Activated T-helper 1 cell treated with anti-CD3 and anti-CD28 coated beads, Interleukin-12 subunit alpha, Interleukin-12 subunit beta, Interleukin-2, Interleukin-4 antibody, amounts not matched to agents 30 ng/mL and 10 ng/mL and 1 ng/mL, durations not matched to agents 14 hours and 24 hours and 36 hours (primary cell): ENCODE measurements at regions not wholly inside any gene's neighbourhood (a gene's known extent, or its start where the extent isn't known, plus 50 kb on each side); places are given as distances from the start of the nearest gene placed in this dataset.

Source experiments
- DNase-seq: peaks from one replicate; pipeline ENCODE4 v3.0.0; 2021; ENCODE audit warnings: low spot score
- H3K27ac Mint-ChIP-seq: one replicate; pipeline ENCODE4 v1.8.0; 2021; ENCODE audit warnings: mild to moderate bottlenecking, mixed read lengths
- H3K27me3 Mint-ChIP-seq: one replicate; pipeline ENCODE4 v1.8.0; 2022; ENCODE audit warnings: mild to moderate bottlenecking, moderate library complexity, mixed read lengths; ENCODE audit not compliant: insufficient read depth
- H3K36me3 Mint-ChIP-seq: one replicate; pipeline ENCODE4 v1.8.0; 2021; ENCODE audit warnings: low read depth, mixed read lengths
- H3K4me1 Mint-ChIP-seq: one replicate; pipeline ENCODE4 v1.8.0; 2021; ENCODE audit warnings: low read depth, mixed read lengths
- H3K4me3 Mint-ChIP-seq: one replicate; pipeline ENCODE4 v1.8.0; 2021; ENCODE audit warnings: mild to moderate bottlenecking, moderate library complexity, mixed read lengths
- H3K9me3 Mint-ChIP-seq: one replicate; pipeline ENCODE4 v1.8.0; 2021; ENCODE audit warnings: mixed read lengths
- intact Hi-C: fragments of 100-400 bp; cut with micrococcal nuclease; formaldehyde crosslinking; loops from one replicate; pipeline ENCODE4 v1.15.1; 2024

DNA sequence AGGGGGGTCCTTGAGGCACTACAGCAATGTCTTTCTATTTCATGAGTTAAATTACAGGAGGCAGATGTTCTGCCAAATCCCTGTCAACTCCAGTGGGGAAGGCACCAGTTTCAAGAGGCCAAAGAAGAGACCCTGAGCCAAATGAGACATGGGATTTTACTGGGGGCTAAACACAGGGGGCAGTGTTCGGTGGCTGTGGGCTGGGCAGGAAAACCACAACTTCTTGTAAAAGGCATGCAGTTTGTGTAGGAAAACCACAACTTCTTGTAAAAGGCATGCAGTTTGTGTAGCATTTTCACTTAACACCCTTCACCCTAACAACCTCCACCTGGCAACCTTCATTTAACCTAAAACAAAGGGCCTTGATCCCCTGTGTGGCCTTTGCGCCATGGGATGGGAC is 61.0 kb downstream of the POLR2M start:
- H3K9me3 Mint-ChIP-seq, result no peaks in the 10 kb centered on the region
- H3K36me3 Mint-ChIP-seq, result no peaks in the 10 kb centered on the region
- intact Hi-C loops, result no loop called here
- peaks cover 19% of the 10 kb centered on the region for H3K4me1 Mint-ChIP-seq
- no peak overlapping the region for H3K27ac Mint-ChIP-seq
- no peak for DNase-seq
- no peak overlapping the region for H3K4me3 Mint-ChIP-seq
- H3K27me3 Mint-ChIP-seq, result peaks cover 11% of the 10 kb centered on the region

DNA sequence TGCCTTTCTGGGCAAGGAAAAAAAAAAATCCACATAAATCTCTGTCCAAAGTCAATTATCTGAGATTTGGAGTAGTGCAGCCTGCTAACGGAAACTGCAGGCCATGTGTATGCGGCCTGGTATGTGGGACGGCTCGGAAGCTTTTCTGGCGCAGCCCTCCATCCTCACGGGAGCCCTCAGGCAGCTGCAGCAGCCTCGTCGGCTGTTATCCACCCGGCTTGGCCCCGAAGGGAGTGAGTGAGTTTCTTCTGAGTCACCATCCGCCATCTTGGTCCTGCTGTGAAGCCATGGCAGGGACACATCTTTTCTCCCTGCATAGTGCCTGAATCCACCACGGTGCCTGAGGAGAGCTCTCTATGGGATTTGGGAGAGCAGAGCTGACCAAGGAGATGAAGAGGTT is 62.8 kb downstream of the POLR2M start:
- Mint-ChIP-seq H3K9me3 (no peaks in the 10 kb centered on the region), H3K4me3 (no peak overlapping the region), H3K27ac (no peak overlapping the region), H3K36me3 (no peaks in the 10 kb centered on the region), H3K27me3 (no peaks in the 10 kb centered on the region), H3K4me1 (peaks cover 25% of the 10 kb centered on the region)
- intact Hi-C loops, result no loop called here
- DNase-seq, result no peak

DNA sequence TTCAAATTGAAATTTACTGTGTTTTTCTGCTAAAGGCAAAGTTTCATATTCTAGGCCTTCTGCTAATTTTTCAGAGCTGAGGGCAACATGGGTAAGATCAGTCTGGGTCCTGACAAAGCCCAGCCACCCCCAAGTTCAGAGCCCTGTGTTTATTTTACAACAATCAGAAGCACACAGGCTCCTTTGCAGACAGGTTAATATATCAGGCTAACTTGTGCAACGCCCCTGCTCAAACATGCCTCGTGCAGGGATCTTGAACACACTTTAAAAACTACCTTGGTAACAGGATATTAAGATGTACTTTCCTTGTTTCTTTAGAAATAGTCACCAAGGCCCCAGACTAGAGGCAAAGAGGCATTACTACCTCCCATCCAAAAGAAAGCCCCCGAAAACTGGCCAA is 64.0 kb downstream of the POLR2M start:
- no peaks in the 10 kb centered on the region for H3K9me3 Mint-ChIP-seq
- intact Hi-C loops, result no loop called here
- peaks cover 25% of the 10 kb centered on the region for H3K4me1 Mint-ChIP-seq
- DNase-seq, result no peak
- H3K27me3 Mint-ChIP-seq, result no peaks in the 10 kb centered on the region
- no peak overlapping the region for H3K4me3 Mint-ChIP-seq
- no peaks in the 10 kb centered on the region for H3K36me3 Mint-ChIP-seq
- no peak overlapping the region for H3K27ac Mint-ChIP-seq

DNA sequence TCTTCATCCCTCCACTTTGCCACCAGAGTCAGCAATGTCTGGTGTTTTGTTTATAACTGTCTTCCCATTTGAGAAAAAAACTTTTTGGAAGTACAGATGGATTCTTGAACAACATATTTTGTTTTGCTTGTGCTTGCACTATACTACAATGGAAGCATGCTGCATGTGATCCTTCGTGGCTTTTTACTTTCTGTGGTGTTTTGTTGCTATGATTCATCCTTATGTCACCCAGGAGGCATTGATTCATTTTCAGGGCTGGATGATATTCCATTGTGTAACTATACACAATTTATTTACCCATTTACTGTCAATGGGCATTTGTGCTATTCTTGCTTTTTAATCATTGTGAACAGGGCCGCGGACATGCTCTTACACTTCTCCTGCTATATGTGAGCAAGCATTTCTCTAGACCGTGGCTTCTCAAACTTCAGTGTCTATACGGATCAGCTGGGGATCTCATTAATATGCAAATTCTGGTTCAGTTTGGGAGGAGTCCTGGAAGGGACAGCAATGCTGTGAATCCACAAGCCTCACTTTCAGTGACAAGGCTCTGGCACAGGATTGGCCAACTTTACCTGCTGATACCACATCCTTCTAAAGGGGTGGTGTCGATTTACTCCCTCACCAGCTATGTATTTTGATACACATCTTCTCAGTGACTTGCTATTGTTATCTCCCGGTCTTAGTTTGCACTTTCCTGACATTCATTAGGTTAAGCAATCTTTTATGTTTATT is 65.9 kb downstream of the POLR2M start:
- no peak for DNase-seq
- peaks cover 20% of the 10 kb centered on the region for H3K4me1 Mint-ChIP-seq

DNA sequence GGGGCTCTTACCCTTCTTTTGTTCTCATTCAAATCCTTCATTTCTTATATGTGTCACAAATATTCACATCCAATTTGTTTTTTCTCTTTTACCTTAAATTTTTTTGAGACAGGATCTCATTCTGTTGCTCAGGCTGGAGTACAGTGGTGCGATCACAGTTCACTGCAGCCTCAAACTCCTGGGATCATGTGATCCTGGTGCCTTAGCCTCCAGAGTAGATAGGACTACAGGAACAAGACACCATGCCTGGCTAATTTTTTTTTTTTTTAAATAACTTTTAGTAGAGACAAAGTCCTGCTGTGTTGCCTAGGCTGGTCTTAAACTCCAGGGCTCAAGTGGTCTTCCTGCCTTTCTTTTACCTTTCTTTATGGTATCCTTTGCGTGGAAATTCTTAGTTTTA is 66.5 kb downstream of the POLR2M start:
- Mint-ChIP-seq H3K4me3 (no peak overlapping the region), H3K9me3 (no peaks in the 10 kb centered on the region), H3K4me1 (peaks cover 14% of the 10 kb centered on the region), H3K36me3 (no peaks in the 10 kb centered on the region), H3K27ac (no peak overlapping the region), H3K27me3 (no peaks in the 10 kb centered on the region)
- DNase-seq, result no peak
- intact Hi-C loops, result no loop called here

More for the DNA sequence above, 65.9 kb downstream of the POLR2M start:
- H3K36me3 Mint-ChIP-seq, result no peaks in the 10 kb centered on the region
- H3K4me3 Mint-ChIP-seq, result no peak overlapping the region
- no peak overlapping the region for H3K27ac Mint-ChIP-seq
- intact Hi-C loops, result no loop called here
- H3K27me3 Mint-ChIP-seq, result no peaks in the 10 kb centered on the region
- H3K9me3 Mint-ChIP-seq, result no peaks in the 10 kb centered on the region

DNA sequence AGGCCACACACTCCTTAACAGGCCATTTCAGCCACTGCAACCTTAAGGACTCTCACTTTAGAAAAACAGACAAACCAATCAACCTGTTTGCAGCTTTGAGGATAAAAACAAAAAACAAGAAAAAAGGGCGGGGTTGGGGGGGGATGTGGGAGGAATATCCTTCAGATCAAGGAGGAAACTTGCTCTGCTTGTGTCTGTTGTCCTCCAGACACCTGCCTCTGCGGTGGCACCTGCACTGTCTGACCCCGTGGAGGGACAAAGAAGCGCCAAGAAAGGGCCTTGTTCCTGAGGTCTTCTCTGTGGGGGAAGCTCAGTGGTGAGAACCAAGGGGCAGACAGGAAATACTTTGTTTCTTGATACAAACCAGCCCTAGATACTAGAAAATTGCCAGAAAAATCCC is 70.5 kb downstream of the POLR2M start:
- Mint-ChIP-seq H3K4me1 (peaks cover 42% of the 10 kb centered on the region), H3K36me3 (peaks cover 5% of the 10 kb centered on the region), H3K9me3 (no peaks in the 10 kb centered on the region), H3K27me3 (peaks cover 2% of the 10 kb centered on the region), H3K27ac (peak overlapping the region; percentile 32), H3K4me3 (no peak overlapping the region)
- no peak for DNase-seq
- intact Hi-C loops, result no loop called here

DNA sequence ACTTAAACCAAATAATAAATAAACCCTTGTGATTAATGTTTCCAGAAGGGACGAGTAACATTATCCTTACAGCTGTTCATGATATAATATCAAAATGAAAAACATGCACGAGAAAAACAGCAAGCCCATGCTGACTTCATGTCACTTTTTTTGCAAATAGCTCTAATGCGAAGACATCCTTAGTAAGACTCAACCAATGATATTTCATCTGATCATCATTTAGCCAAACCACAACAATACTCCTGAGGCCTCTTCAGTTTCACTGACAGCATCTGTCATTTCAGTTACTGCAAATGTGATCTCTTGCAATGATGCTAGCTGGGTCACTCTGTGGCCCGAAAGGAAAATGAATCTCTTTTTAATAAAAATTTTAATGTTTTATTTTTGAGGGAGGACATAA is 74.0 kb downstream of the POLR2M start:
- H3K27me3 Mint-ChIP-seq, result peaks cover 2% of the 10 kb centered on the region
- DNase-seq, result no peak
- H3K27ac Mint-ChIP-seq, result no peak overlapping the region
- intact Hi-C loops, result no loop called here
- no peak overlapping the region for H3K4me3 Mint-ChIP-seq
- no peaks in the 10 kb centered on the region for H3K9me3 Mint-ChIP-seq
- H3K36me3 Mint-ChIP-seq, result peaks cover 5% of the 10 kb centered on the region
- peaks cover 37% of the 10 kb centered on the region for H3K4me1 Mint-ChIP-seq

DNA sequence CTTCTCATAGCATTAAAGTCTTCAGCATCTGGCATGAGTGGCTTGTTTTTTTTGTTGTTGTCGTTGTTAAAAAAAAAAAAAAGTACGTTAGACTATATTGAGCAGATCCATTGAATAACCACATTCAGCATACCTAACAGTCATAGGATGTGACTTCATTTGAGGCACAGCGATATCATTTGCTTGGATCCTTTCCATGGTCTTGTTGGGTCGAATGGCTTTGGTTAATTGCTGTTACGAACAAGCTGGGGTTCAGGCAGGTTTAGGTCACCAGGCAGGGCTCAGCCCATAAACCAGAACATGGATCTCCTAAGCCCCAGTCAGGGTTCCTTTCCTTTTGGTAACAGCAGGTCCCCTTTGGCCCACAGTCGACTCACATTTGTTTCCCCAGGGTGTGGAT is 76.2 kb downstream of the POLR2M start:
- Mint-ChIP-seq H3K36me3 (peaks cover 5% of the 10 kb centered on the region), H3K4me1 (peaks cover 44% of the 10 kb centered on the region), H3K9me3 (no peaks in the 10 kb centered on the region), H3K4me3 (no peak overlapping the region), H3K27ac (no peak overlapping the region), H3K27me3 (peaks cover 6% of the 10 kb centered on the region)
- DNase-seq, result no peak
- intact Hi-C loops, result no loop called here

DNA sequence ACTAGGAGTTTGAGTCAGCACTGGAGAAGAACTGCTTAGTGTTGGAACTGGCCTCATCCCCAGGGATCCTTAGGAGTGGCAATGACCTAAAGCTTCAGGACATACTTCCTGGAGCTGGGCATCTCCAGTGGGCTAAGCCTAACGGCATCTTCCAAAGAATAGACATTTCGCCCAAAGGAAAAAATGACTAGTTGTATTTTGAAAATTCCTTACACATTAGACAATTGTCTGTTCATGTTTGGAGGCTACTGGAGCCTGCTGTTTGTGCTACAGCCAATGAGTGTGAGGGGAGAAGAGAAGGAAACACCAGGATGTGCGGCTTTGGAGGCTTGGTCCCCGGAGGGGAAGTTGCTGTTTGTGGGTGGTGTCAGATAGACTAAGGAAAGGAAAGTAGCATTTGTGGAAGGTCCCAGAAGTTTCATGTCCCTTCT is 77.6 kb downstream of the POLR2M start:
- intact Hi-C loops, result no loop called here
- no peak for DNase-seq
- H3K36me3 Mint-ChIP-seq, result peaks cover under 1% of the 10 kb centered on the region

DNA sequence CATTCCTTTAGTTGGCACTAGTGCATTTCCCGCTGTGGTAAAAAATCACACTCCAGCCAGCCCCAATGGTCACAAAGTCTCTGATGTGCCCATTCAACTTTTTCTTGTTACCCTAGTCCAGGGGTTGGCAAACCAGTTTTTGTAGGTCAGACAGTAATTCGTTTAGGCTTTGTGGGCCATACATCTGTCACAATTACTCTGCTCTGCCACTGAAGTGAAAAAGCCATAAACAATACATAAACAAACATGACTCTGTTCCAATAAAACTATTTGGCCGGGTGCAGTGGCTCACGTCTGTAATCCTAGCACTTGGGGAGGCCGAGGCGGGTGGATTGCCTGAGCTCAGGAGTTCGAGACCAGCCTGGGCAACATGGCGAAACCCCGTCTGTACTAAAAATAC is 78.5 kb downstream of the POLR2M start:
- intact Hi-C loops, result no loop called here
- Mint-ChIP-seq H3K4me1 (peaks cover 35% of the 10 kb centered on the region), H3K27ac (no peak overlapping the region), H3K36me3 (no peaks in the 10 kb centered on the region), H3K9me3 (no peaks in the 10 kb centered on the region), H3K27me3 (peaks cover 14% of the 10 kb centered on the region), H3K4me3 (no peak overlapping the region)
- DNase-seq, result no peak

More for the DNA sequence above, 77.6 kb downstream of the POLR2M start:
- H3K27ac Mint-ChIP-seq, result no peak overlapping the region
- H3K9me3 Mint-ChIP-seq, result no peaks in the 10 kb centered on the region
- H3K4me3 Mint-ChIP-seq, result no peak overlapping the region
- H3K4me1 Mint-ChIP-seq, result peaks cover 38% of the 10 kb centered on the region
- peaks cover 14% of the 10 kb centered on the region for H3K27me3 Mint-ChIP-seq

DNA sequence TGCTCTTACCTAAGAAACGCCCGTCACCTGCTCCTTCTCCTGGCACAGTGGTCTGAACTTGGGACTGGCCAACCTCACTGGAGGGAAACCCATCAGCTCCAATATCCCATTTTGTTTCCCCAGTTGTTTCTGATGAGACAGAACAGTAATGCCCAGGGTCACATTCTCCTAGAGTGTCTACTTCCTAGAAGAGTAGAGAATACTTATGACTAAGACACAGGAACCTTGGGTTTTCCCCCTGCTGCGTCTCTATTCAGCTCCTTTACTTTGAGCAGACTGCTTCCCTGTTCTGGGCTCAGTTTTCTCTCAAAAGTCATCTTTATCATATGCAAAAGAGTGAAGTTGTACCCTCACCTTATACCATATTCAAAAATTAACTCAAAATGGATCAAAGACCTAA is 79.4 kb downstream of the POLR2M start:
- peaks cover 26% of the 10 kb centered on the region for H3K4me1 Mint-ChIP-seq
- H3K27me3 Mint-ChIP-seq, result peaks cover 14% of the 10 kb centered on the region
- DNase-seq, result no peak
- no peak overlapping the region for H3K4me3 Mint-ChIP-seq
- no peak overlapping the region for H3K27ac Mint-ChIP-seq
- intact Hi-C loops, result no loop called here
- H3K9me3 Mint-ChIP-seq, result no peaks in the 10 kb centered on the region
- H3K36me3 Mint-ChIP-seq, result no peaks in the 10 kb centered on the region

DNA sequence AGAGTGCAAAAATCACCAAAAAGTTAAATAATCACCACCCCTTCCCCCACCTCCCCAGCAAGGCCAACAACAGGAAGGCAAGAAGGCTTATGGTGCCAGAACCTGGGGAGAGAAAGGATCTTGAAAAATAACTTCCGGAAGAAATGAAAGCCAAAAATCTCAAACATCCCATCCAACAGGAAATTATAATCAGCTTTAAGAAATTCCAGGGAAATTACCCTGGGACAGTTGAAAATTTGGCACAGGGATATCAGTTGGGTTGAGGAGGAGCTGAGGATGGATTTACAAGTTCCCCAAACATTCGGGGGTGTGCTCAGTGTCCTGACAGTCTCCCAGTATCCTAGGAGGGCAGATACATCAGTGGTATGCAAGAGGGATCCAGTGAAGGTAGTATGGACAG is 82.7 kb downstream of the POLR2M start:
- Mint-ChIP-seq H3K4me1 (peaks cover 14% of the 10 kb centered on the region), H3K36me3 (no peaks in the 10 kb centered on the region), H3K4me3 (no peak overlapping the region), H3K27ac (no peak overlapping the region), H3K27me3 (peaks cover 20% of the 10 kb centered on the region), H3K9me3 (no peaks in the 10 kb centered on the region)
- no peak for DNase-seq
- intact Hi-C loops, result no loop called here

DNA sequence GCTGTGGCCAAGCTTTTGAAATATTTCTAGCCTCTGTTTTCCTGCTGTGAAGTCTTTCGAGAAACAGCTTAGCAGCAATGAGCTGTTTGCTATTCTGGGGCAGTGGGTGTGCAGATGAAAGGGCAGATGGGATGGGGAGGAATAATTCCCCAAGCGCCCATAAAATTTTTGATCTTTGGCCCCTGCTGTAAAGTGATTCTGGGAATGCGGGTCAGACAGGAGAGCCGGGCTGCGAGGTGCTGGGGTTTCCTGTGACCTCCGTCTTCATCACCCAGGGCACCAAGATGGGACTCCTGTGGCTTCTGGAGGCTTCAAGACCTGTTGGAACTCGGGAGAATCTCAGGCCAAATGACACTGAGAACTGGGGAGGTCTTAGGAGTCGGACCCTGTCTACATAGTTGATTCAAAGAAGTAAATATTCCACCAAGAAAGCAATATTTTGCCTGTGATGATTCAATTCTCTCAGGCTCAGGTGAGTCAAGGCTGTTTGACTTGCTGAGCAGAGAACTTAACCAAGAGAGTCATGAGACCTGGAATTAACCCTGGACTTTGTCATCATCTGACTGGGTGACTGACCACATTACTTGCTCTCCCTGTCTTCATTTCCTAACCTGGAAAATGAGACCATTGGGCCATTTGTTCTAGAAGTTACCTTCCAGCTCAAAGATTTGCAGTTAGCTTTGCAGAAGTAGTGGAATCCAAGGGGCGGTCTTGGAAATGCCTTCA is 86.4 kb downstream of the POLR2M start:
- no peak overlapping the region for H3K4me3 Mint-ChIP-seq
- no peak overlapping the region for H3K27ac Mint-ChIP-seq
- no peak for DNase-seq
- H3K4me1 Mint-ChIP-seq, result peaks cover 5% of the 10 kb centered on the region
- H3K36me3 Mint-ChIP-seq, result no peaks in the 10 kb centered on the region
- intact Hi-C loops, result no loop called here
- H3K27me3 Mint-ChIP-seq, result peaks cover 20% of the 10 kb centered on the region
- no peaks in the 10 kb centered on the region for H3K9me3 Mint-ChIP-seq
